ENCODE measurements at regions not wholly inside any gene's neighbourhood (a gene's known extent, or its start where the extent isn't known, plus 50 kb on each side); places are given as distances from the start of the nearest gene placed in this dataset.

GRCh38 chr6:81382852-81383251 lies 369.6 kb downstream of the TENT5A start:
- TF ChIP-seq, protein P1, sequence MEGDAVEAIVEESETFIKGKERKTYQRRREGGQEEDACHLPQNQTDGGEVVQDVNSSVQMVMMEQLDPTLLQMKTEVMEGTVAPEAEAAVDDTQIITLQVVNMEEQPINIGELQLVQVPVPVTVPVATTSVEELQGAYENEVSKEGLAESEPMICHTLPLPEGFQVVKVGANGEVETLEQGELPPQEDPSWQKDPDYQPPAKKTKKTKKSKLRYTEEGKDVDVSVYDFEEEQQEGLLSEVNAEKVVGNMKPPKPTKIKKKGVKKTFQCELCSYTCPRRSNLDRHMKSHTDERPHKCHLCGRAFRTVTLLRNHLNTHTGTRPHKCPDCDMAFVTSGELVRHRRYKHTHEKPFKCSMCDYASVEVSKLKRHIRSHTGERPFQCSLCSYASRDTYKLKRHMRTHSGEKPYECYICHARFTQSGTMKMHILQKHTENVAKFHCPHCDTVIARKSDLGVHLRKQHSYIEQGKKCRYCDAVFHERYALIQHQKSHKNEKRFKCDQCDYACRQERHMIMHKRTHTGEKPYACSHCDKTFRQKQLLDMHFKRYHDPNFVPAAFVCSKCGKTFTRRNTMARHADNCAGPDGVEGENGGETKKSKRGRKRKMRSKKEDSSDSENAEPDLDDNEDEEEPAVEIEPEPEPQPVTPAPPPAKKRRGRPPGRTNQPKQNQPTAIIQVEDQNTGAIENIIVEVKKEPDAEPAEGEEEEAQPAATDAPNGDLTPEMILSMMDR (conservative IDR thresholded peaks at IDR 0.05; ENCODE audit: low read depth in 2 of 2) = no peak
- TF ChIP-seq POLR2AphosphoS5 (IDR thresholded peaks at IDR 0.05; ENCODE audit: low read depth) = no peak
- no peak for TF ChIP-seq ZNF114 (CRISPR knock-in tag; IDR thresholded peaks at IDR 0.05)
- TF ChIP-seq EZH2phosphoT487 (IDR thresholded peaks at IDR 0.05; ENCODE audit: unreplicated experiment) = no peak
- no peak for TF ChIP-seq EZH2 (IDR thresholded peaks at IDR 0.05; ENCODE audit: low read depth, unreplicated experiment)

Data from GM23338 (cell line).